ENCODE measurements at regions not wholly inside any gene's neighbourhood (a gene's known extent, or its start where the extent isn't known, plus 50 kb on each side); places are given as distances from the start of the nearest gene placed in this dataset.
"Not testable (repeated sequence)": the region's sequence is repeated elsewhere in the genome, so short reads cannot be mapped to it uniquely, and the experiment has no call there.

DNA sequence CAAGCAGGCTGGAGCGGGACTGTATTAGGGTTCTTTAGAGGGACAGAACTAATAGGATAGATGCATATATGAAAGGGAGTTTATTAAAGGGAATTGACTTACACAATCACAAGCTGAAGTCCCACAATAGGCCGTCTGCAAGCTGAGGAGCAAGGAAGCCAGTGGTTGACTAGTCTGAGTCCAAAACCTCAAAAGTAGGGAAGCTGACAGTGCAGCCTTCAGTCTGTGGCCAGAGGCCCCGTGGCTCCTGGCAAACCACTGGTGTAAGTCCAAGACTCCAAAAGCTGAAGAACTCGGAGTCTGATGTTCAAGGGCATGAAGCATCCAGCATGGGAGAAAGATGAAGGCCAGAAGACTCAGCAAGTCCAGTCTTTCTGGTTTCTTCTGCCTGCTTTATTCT lies 281.8 kb downstream of the QKI start:
- H3K4me3 ChIP-seq; in situ Hi-C loops (cut with MboI; ENCODE audit: low pct_unique_long_range_greater_than_20kb in 2 of 9, low sequenced_read_pairs in 9 of 9, unreplicated experiment in 9 of 9); ATAC-seq (replicated peaks in 6 of 8): not testable (repeated sequence)
- H3K27ac ChIP-seq, result peak overlapping the region in 1 of 2 donors; percentile 30
- WGBS, 10 experiments, result 36 to 91% (median 70%) methylated on average over 1 to 4 of the region's 4 CpGs; no CpG with 5 or more reads in 4 of the 10 experiments
- peaks cover 13 to 14% of the 10 kb centered on the region in 2 donors for H3K4me1 ChIP-seq (replicated peaks in 1 of 2)

DNA sequence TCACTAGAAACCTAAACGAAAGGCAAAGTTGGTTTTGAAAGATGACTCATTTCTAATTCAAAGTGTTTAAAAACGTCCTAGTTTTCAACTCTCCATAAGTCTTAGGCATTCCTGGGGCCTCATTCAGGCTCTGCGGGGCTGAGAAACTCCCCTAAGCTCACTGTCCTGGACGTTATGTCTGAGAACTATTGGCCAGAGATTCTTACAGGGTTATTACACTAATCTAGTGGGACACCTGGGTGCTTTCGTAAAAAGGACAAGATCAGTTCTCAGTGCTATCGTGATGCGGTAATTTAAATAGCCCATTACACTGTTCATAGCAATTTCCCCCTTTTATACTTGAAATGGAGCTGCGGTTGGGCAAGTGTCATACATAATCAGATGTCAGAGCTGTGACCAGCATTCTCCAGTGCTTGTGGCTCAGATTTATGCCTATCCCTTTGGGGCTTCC lies 280.9 kb downstream of the QKI start:
- WGBS, 10 experiments, result 17 to 100% (median 54%) methylated on average over 1 to 8 of the region's 8 CpGs
- Histone ChIP-seq H3K27ac (peak overlapping the region in 1 of 2 donors; percentile 30), H3K4me3 (no peak overlapping the region), H3K4me1 (replicated peaks in 1 of 2) (peaks cover 13 to 14% of the 10 kb centered on the region in 2 donors)
- peak in 5 of 8 experiments; percentile 69 to 91 (median 77) for ATAC-seq (replicated peaks in 6 of 8)
- in situ Hi-C loops (cut with MboI; ENCODE audit: low pct_unique_long_range_greater_than_20kb in 2 of 9, low sequenced_read_pairs in 9 of 9, unreplicated experiment in 9 of 9), result no loop called here

DNA sequence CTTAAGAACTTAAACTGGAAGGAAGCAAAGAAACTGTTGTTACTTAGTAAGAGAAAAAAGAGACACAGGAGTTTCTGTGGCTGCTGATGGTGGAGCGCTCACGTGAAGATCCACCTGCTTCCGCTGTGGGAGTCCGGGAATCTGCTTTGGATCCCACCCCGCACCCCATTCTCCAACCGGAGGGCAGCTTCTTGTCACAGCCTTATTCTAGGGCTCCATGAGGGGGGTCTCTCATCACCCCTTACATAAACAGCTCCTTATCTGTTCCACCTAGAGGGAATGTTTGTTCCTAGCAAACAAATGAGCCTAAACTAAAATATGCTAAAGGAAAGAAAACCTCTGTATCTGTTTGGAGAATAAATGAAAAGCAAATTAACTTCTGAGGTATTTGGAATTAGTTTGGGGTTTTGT lies 280.5 kb downstream of the QKI start:
- peak in 1 of 8 experiments; percentile 63 for ATAC-seq (replicated peaks in 6 of 8)
- no peak overlapping the region for H3K4me3 ChIP-seq
- no peak overlapping the region for H3K27ac ChIP-seq
- 60 to 100% (median 85%) methylated on average over 1 to 6 of the region's 6 CpGs; no CpG with 5 or more reads in 5 of the 10 experiments for WGBS, 10 experiments
- peaks cover 10 to 13% of the 10 kb centered on the region in 2 donors for H3K4me1 ChIP-seq (replicated peaks in 1 of 2)
- in situ Hi-C loops (cut with MboI; ENCODE audit: low pct_unique_long_range_greater_than_20kb in 2 of 9, low sequenced_read_pairs in 9 of 9, unreplicated experiment in 9 of 9), result no loop called here

DNA sequence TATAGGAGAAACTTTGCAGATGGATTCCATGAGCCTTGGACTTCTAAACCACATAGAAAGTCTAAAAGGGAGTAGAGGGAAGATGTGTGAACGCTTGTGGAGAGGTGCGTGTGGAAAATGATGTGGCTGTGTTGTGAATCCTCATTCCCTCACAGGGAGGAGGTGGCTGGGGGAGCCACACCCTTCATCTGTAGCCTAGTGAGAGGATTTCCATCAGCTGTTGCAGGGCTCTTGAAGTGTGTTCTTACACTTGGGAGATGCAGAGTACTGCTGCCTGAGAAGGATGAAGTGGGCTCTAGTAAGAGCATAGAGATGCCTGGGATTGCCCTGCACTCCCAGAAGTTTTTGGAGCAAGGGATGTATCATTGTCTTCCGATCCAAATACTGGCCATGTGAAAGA lies 279.6 kb downstream of the QKI start:
- ATAC-seq (replicated peaks in 6 of 8), result peak in 2 of 8 experiments; percentile 39 to 88
- Histone ChIP-seq H3K4me3 (no peak overlapping the region), H3K4me1 (replicated peaks in 1 of 2) (peaks cover 11 to 18% of the 10 kb centered on the region in 2 donors), H3K27ac (no peak overlapping the region)
- WGBS, 10 experiments, result 80 to 100% (median 93%) methylated on average over 1 to 2 of the region's 3 CpGs; no CpG with 5 or more reads in 5 of the 10 experiments
- in situ Hi-C loops (cut with MboI; ENCODE audit: low pct_unique_long_range_greater_than_20kb in 2 of 9, low sequenced_read_pairs in 9 of 9, unreplicated experiment in 9 of 9), result no loop called here

DNA sequence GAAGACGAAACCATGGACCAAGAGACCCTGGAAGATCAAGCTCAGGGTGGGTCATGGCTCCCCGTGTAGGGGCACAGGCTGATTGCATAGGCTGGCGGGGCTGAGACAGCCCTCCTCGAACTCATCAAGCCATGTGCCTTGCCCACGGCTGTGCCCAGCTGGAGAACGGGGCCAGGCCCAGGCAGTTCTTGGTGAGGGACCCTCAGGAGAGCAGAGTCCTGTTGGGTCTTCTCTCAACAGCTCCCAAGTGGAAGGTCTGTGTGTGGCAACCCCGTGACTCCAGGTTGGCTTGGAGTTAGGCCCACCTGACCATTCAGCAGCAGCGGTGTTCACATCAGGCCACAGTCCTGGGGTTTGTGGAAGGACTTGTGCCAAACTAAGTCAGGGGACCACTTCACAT lies 276.5 kb downstream of the QKI start:
- no peak overlapping the region for H3K27ac ChIP-seq
- WGBS, 10 experiments, result 78 to 100% (median 86%) methylated on average over 1 to 4 of the region's 8 CpGs; no CpG with 5 or more reads in 4 of the 10 experiments
- H3K4me3 ChIP-seq, result no peak overlapping the region
- peaks cover 14 to 24% of the 10 kb centered on the region in 2 donors for H3K4me1 ChIP-seq (replicated peaks in 1 of 2)
- ATAC-seq (replicated peaks in 6 of 8), result no peak
- in situ Hi-C loops (cut with MboI; ENCODE audit: low pct_unique_long_range_greater_than_20kb in 2 of 9, low sequenced_read_pairs in 9 of 9, unreplicated experiment in 9 of 9), result no loop called here

DNA sequence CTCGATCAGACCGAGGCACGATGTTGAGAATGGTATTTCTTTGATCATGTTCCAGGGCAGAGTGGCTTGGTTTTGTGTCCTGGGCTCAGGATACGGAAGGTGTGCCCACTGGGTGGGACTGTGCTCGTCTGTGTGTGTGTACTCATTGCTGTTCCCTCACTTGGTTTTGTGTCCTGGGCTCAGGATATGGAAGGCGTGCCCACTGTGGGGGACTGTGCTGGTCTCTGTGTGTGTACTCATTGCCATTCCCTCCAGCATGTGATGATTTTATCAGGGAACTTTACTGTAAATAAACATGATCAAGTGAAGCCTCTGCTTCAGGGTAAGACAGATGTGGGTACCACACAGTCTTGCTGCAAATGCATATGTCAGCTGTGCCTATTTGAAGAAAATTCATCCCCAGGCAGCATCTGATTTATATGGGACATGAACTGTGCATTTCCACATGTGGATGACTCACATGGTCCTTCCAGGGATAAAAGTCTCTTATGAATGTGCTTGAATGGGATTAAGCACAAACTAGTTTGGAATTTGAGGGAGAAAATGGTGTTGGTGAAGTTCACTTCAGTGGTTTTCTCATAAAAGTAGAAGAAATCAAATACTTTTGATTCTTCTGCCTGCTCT lies 274.3 kb downstream of the QKI start:
- Histone ChIP-seq H3K27ac (peak overlapping the region in 1 of 2 donors; percentile 34), H3K4me1 (replicated peaks in 1 of 2) (peaks cover 6 to 15% of the 10 kb centered on the region in 2 donors), H3K4me3 (no peak overlapping the region)
- in situ Hi-C loops (cut with MboI; ENCODE audit: low pct_unique_long_range_greater_than_20kb in 2 of 9, low sequenced_read_pairs in 9 of 9, unreplicated experiment in 9 of 9), result no loop called here
- peak; percentile 78 to 99 (median 96) for ATAC-seq (replicated peaks in 6 of 8)
- 19 to 100% (median 100%) methylated on average over 1 to 6 of the region's 6 CpGs; no CpG with 5 or more reads in 2 of the 10 experiments for WGBS, 10 experiments

DNA sequence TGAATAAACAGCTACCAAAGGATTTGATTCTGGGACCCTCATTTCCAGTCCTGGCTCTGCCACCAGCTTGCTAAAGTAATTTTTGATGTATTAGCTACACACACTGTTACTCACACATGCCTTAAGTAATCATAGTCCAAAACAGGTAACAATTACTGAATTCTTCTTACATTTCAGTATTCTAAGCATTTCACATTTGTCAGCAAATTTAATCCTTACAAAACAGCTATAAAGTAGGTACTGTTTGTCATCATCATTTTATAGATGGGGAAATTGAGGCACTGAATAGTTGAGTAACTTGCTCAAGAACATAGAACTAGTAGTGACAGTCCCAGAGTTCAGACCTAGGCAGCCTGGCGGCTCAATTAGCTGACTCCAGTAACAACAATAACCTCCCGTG lies 272.6 kb downstream of the QKI start:
- in situ Hi-C loops (cut with MboI; ENCODE audit: low pct_unique_long_range_greater_than_20kb in 2 of 9, low sequenced_read_pairs in 9 of 9, unreplicated experiment in 9 of 9), result no loop called here
- 80 to 100% (median 94%) methylated on average over 1 to 2 of the region's 2 CpGs; no CpG with 5 or more reads in 7 of the 10 experiments for WGBS, 10 experiments
- H3K27ac ChIP-seq, result no peak overlapping the region
- H3K4me1 ChIP-seq (replicated peaks in 1 of 2), result peaks cover 6 to 15% of the 10 kb centered on the region in 2 donors
- H3K4me3 ChIP-seq, result no peak overlapping the region
- no peak for ATAC-seq (replicated peaks in 6 of 8)

DNA sequence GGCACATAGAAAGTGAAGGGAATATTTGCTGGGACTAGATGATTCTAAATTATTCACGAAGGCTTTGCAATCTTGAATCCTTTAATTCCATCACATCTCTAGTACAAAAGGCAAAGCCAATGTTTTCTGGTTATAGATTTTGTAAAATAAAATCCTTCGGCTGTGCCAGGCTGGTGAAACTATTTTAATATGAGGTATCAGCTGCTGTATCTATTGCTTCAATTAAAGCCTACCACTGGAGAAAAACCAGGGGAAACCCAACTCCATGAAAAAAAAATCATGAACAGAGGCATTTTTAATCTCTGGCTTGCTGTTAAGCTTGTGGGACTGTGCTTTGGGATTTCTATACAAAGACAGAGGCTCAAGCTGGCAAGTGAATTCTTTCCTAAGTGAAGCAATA lies 271.8 kb downstream of the QKI start:
- no peak for ATAC-seq (replicated peaks in 6 of 8)
- H3K4me1 ChIP-seq (replicated peaks in 1 of 2), result peaks cover 6 to 15% of the 10 kb centered on the region in 2 donors
- in situ Hi-C loops (cut with MboI; ENCODE audit: low pct_unique_long_range_greater_than_20kb in 2 of 9, low sequenced_read_pairs in 9 of 9, unreplicated experiment in 9 of 9), result no loop called here
- 44 to 100% (median 80%) methylated on average over 1 to 2 of the region's 2 CpGs; no CpG with 5 or more reads in 2 of the 10 experiments for WGBS, 10 experiments
- H3K27ac ChIP-seq, result no peak overlapping the region
- H3K4me3 ChIP-seq, result no peak overlapping the region

DNA sequence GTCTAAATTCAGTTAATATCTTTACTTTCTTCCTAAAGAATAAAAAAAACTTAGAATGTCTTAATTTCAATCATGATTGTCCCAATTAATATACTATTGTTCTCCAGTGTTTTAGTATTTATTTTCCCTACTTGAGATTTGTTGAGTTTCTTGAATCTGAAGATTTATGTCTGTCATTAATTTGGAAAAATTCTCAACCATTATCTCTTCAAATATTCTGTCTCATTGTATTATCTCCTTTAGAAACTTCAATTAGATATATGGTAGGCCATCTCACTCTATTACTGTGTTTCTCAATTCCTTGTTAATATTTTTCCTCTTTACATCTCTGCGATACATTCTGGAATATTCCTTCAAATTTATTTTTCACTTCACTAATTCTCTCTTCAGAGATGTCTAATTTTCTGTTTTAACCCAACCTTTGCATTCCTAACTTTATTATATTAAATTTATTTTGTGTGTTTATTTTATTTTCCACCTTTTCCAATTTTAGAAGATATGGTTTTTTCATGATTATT lies 268.6 kb downstream of the QKI start:
- Histone ChIP-seq H3K4me1 (replicated peaks in 1 of 2) (peaks cover 0 to under 1% of the 10 kb centered on the region in 2 donors), H3K4me3 (no peak overlapping the region), H3K27ac (no peak overlapping the region)
- 93 to 100% (median 100%) methylated on average over 1 of the region's 1 CpG; no CpG with 5 or more reads in 1 of the 10 experiments for WGBS, 10 experiments
- in situ Hi-C loops (cut with MboI; ENCODE audit: low pct_unique_long_range_greater_than_20kb in 2 of 9, low sequenced_read_pairs in 9 of 9, unreplicated experiment in 9 of 9), result no loop called here
- no peak for ATAC-seq (replicated peaks in 6 of 8)

DNA sequence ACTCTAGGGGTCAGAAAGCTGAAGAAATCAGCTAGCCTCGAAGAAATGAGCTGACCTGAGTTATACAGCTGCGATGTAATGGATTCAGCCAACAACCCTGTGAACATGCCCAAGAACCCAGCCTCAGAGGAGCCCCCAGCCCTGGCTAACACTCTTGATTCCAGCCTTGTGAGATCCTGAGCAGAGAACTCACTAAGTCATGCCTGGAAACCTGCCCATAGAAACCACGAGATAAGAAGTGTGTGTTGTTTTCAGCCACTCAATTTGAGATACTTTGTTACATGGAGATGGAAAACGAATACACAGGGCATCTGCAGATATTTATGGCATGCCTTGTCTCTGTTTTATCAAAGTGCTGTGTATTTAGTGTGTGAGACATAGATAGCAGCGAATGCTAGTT lies 265.2 kb downstream of the QKI start:
- in situ Hi-C loops (cut with MboI; ENCODE audit: low pct_unique_long_range_greater_than_20kb in 2 of 9, low sequenced_read_pairs in 9 of 9, unreplicated experiment in 9 of 9), result no loop called here
- Histone ChIP-seq H3K27ac (no peak overlapping the region), H3K4me3 (no peak overlapping the region), H3K4me1 (replicated peaks in 1 of 2) (peaks cover 6 to 13% of the 10 kb centered on the region in 2 donors)
- ATAC-seq (replicated peaks in 6 of 8), result no peak
- WGBS, 10 experiments, result 0 to 100% (median 67%) methylated on average over 1 to 4 of the region's 5 CpGs; no CpG with 5 or more reads in 2 of the 10 experiments

DNA sequence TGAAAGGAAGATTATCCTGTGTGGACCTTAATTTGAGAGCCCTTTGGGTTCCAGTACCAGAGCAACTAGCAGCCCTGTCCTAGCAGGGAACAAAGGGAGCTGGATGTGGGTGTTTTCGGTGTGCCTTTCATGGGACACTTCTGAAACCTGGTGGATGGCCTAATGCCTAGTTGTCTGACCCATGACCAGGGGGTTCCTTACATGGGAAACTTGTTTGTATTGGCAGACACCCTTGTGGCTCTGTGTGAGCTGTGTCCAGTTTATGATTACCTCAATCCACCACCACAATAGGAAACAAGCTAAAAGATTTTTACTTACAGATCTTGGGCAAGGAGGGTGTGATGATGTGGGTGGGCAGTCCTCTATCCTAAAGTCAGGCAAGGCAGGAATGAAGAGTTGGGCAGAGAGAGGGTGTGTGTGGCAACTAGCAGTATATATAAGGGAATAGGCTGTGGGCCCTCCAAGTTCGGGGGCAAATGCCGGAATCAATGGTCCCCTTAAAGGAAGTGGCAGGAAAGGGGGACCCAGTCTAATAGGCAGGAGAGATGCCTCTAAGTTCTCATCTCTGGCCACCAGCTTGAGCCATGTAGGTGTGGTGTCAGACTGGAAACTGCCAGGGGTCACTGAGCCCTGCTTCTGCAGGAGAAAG lies 264.6 kb downstream of the QKI start:
- WGBS, 10 experiments, result 18 to 100% (median 73%) methylated on average over 1 to 2 of the region's 3 CpGs; no CpG with 5 or more reads in 4 of the 10 experiments
- ATAC-seq (replicated peaks in 6 of 8), result no peak
- in situ Hi-C loops (cut with MboI; ENCODE audit: low pct_unique_long_range_greater_than_20kb in 2 of 9, low sequenced_read_pairs in 9 of 9, unreplicated experiment in 9 of 9), result no loop called here
- H3K4me3 ChIP-seq, result no peak overlapping the region
- H3K4me1 ChIP-seq (replicated peaks in 1 of 2), result peaks cover 6 to 13% of the 10 kb centered on the region in 2 donors
- H3K27ac ChIP-seq, result no peak overlapping the region

DNA sequence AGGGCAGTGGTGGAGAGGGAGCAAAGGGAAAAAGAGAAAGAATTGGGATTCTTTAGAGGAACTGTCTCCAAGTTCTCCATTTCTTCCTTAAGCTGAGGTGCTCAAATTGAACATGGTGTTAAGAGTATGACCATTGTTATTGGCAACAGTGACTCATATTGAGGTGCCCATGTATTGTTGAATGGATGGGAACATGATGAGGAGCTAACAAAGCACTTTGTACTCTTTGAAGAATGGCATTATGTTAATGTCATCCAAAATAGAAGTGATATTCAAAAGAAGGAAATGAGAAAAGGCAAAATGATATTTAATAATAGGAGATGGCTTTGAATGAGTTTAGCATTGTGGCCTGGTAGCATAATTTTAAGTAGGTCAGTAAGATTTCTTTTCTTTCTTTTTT lies 261.1 kb downstream of the QKI start:
- H3K4me1 ChIP-seq (replicated peaks in 1 of 2), result peaks cover 6 to 13% of the 10 kb centered on the region in 2 donors
- no peak overlapping the region for H3K27ac ChIP-seq
- in situ Hi-C loops (cut with MboI; ENCODE audit: low pct_unique_long_range_greater_than_20kb in 2 of 9, low sequenced_read_pairs in 9 of 9, unreplicated experiment in 9 of 9), result no loop called here
- ATAC-seq (replicated peaks in 6 of 8), result no peak
- no peak overlapping the region for H3K4me3 ChIP-seq

DNA sequence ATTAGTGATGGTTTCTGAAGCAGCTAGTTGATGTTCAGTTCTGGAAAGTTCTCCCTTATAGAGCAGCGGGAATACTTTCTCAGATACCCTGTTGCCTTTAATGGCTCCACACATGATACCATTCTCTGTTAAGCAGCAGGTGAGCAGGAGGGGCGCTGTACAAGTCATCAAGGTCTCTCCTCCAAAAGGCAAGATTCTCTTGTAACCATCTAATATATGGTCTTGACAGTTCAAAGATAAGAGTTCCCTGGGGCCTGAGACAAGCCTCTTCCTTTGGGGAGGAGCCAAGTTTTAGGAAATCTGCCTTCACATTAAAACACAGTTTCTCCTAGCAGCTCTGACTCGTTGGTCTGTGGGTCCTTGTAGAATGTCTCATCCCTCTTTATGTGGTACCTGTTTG lies 258.2 kb downstream of the QKI start:
- Histone ChIP-seq H3K27ac (no peak overlapping the region), H3K4me3 (no peak overlapping the region), H3K4me1 (replicated peaks in 1 of 2) (peaks cover 20 to 27% of the 10 kb centered on the region in 2 donors)
- no peak for ATAC-seq (replicated peaks in 6 of 8)
- 0 to 100% (median 85%) methylated on average over 1 to 3 of the region's 3 CpGs; no CpG with 5 or more reads in 2 of the 10 experiments for WGBS, 10 experiments
- in situ Hi-C loops (cut with MboI; ENCODE audit: low pct_unique_long_range_greater_than_20kb in 2 of 9, low sequenced_read_pairs in 9 of 9, unreplicated experiment in 9 of 9), result no loop called here
